ENCODE measurements at regions not wholly inside any gene's neighbourhood (a gene's known extent, or its start where the extent isn't known, plus 50 kb on each side); places are given as distances from the start of the nearest gene placed in this dataset.
"Not testable (repeated sequence)": the region's sequence is repeated elsewhere in the genome, so short reads cannot be mapped to it uniquely, and the experiment has no call there.

- no peak for DNase-seq
Observed at GRCh38 chr1:177891809-177892208, 78.0 kb downstream of the SEC16B start.

- DNase-seq = no peak
Observed at GRCh38 chr1:177890479-177890878, 79.4 kb downstream of the SEC16B start.

- DNase-seq = no peak
Observed at GRCh38 chr1:177884479-177885021, 85.3 kb downstream of the SEC16B start.

- no peak for DNase-seq
Observed at GRCh38 chr1:177883581-177883980, 86.3 kb downstream of the SEC16B start.

DNA sequence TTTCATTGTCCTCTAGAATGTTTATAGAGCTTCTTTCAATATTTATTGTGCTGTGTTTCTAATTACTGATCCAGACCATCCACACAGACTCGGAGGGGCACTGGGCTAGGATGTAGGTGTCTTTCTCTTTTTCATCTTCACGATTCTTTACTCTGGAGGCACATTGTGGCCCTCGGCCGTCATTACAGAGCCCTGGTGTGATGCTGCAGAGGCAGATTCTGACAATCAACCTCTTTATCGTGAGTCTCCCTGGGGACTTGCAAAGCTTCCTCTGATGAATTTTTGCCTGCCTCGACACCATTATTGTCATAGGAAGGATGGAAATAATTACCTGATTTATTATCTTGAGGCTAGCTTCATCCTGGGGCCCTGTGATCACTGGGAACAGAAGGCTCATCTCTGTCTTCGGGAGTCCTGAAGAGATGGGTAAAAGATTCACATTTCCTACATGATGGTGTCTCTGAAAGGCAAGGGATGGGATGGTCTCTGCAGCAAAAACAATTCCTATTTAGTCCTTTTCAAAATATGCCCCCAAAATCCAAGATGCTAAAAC lies 89.4 kb downstream of the SEC16B start:
- DNase-seq = no peak

DNA sequence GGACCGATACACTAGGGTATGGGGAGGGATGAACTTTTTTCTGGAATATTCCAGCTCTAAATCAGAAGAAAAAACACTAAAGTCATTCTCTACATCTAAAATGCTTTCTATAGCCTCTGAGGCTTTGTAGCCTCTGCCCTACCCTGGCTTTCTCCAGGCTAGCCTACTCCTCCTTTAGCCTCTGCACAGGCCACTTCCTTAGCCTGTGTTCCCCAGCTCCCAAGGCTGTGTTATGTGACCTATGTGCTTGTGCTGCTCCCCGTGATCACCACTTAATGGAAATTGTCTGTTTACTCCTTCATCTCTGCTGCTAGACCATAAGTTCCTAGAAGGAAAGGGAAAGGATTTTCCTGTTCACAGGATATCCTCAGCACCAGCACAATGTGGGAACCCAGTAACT lies 92.8 kb downstream of the SEC16B start:
- DNase-seq = no peak

DNA sequence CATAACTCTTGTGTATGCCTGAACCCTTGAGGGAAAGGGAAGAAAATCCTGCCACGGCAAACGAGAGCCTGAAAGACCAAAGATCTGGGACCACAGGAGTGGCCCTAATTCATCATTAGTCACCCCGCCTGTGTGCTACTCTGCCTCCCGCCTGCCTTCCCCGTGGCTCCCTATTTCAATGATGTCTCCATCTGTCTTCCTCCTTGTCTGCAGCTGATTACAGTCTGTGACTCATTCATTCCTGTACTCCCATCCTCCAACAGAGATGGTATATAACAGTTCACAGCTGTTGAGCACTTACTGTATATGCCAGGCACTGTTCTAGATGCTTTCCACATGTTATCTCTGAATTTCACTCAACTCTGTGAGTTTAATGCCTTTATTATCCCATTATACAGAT lies 96.6 kb downstream of the SEC16B start:
- no peak for DNase-seq

DNA sequence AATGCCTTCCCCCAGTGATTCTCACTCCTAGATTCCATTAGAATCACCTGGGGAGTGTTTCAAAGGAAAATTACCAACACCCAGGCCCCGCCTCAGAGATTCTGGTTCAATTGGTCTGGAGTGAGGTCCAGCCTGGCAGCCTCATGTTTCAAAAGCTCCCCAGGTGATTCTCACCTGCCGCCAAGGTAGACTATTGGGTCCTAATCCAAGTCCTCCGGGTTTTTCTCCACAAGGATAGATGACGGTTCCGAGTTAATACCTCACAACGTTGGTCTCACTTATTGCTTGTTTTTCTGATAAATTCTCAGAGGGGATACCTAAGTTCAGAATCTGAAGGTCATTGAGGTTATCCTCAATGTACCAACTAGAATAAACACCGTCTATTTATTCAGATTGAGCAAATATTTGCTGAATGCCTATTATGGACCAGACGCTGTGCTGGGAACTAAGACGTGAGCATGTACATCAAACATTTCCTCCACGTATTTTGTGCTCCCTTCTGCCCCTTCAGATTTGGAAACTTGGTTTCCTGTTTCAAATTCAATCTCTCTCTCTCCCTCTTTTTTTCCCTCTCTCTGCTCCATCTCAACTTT lies 97.5 kb downstream of the SEC16B start:
- no peak for DNase-seq

GRCh38 chr1:177871613-177872307 lies 98.1 kb downstream of the SEC16B start:
- DNase-seq = no peak

GRCh38 chr1:177869586-177869985 lies 100.3 kb downstream of the SEC16B start:
- DNase-seq = no peak

DNA sequence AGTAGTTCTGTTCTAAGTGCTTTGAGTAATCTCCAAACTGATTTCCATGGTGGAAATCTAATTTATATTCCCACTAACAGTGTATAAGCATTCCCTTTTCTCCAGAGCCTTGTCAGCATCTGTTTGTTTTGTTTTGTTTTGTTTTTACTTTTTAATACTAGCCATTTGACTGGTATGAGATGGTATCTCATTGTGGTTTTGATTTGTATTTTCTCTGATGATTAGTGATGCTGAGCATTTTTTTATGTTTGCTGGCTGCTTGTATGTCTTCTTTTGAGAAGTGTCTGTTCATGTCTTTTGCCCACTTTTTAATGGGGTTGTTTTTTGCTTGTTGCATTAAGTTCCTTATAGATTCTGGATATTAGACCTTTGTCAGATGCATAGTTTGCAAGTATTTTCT lies 100.8 kb downstream of the SEC16B start:
- not testable (repeated sequence) for DNase-seq

GRCh38 chr1:177865807-177866206 lies 104.1 kb downstream of the SEC16B start:
- no peak for DNase-seq

DNA sequence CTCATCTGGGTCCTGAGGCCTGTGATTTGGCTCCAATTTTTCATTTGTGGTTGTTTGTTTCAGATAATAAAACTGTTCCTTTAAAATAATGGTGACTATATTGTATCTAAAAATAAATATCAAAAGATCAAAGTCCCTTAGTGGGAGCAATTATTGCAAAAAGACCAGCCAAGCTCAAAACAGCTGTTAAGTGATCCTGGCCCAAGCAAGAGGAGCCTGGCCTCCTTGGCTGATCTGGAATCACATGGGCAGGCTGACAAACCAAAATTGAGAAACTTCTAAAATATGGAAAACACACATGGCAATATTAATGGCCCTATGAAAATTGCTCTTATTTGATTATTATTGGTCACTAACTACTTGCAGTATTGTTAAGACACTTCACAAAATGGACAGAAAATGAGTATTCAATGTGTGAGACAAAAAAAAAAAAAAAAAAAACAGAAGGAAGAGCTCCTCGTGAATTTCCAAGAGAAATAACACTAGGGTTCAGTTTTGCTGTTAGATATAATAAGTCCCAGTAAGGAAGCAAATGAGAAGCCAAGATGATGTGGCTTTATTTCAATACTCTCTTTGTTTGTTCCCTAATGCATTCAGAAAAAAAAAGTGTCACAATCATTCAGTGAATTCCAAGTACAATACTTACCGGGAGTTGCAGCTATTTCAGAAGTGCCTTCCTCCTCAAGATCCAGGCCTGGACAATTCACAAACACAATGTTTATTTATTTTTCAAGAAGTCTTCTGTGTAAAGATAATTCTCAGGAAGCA lies 105.1 kb downstream of the SEC16B start:
- peak; percentile 38 for DNase-seq

GRCh38 chr1:177863796-177864195 lies 106.1 kb downstream of the SEC16B start:
- DNase-seq = no peak

GRCh38 chr1:177862916-177863315 lies 106.9 kb downstream of the SEC16B start:
- DNase-seq = no peak

GRCh38 chr1:177859572-177859971 lies 110.3 kb downstream of the SEC16B start:
- DNase-seq = no peak

- peak; percentile 83 for DNase-seq
Observed at GRCh38 chr1:177858332-177858821, 111.5 kb downstream of the SEC16B start.

DNA sequence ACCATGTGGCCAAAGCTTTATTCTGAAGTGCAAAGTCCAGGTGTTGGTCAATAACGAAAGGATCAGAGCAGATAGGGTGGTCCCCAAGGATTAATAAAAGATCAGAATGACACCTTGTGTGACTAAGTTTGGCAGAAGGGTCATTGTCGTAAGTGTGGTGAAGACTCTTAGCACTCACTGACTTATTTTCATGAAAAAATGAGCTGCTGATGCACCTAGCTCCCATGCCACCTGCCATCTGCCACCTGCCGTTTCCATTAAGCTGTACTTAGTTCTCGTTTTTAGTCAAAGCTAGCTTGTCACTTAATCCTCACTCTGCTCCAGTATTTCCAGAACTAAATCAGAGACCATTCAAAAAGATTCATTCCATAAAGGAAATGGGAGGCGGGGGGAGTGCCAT lies 112.6 kb downstream of the SEC16B start:
- DNase-seq = no peak

- DNase-seq = no peak
Observed at GRCh38 chr1:177854951-177855350, 114.9 kb downstream of the SEC16B start.

DNA sequence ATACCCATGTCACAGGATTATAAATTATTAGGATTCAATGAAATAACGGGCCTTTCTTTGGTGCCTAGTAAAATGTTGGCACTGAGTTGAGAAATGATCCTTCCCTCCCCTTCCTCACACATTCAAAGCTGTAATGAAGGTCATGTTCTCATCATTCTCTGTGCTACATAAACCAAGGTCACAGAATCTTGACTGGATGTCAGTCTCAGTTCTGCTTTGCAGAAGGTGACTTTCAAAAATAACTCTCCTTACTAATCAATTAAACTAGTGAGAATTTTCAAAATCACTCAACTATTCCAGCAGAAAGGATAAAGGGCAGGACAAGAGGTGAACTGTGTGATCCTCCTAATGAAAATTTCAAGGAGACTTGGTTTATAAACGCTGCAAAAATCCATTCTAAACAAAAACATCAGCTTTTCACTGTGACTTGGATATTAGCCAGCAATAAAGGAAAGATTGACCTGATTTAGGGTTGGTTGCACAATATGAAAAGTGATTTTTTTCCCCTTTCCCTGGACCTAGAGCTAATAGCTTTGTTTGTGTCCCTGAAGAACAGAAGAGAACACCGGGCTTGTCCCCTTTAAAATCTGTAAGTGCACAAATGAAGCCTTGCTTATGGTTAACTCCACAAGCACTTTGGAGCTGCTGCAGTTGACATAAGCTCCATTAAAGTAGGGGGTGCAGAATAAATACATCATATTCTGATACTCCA lies 120.1 kb downstream of the SEC16B start:
- DNase-seq = no peak

DNA sequence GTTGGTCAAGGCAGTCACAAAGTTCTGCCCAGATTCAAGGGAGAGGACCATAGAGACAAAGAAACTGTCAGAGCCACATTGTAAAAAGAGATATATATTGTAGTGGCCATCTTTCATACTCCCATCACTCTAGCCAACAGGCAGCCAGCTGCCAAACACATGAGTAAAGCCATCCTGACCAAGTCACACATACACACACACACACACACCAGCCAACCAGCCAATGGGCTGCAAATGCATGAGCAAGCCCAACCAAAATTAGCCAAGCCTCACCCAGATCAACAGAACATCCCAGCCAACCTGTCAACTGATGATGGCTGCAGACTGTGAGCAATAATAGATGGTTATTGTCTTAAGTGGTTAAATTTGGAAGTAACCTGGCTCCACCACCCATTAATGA lies 120.7 kb downstream of the SEC16B start:
- DNase-seq = no peak

GRCh38 chr1:177848577-177848976 lies 121.3 kb downstream of the SEC16B start:
- no peak for DNase-seq
